Progenitor cell of endocrine pancreas (in vitro differentiated cells): ENCODE measurements at regions not wholly inside any gene's neighbourhood (a gene's known extent, or its start where the extent isn't known, plus 50 kb on each side); places are given as distances from the start of the nearest gene placed in this dataset.

Experiments used
- DNase-seq: peaks from one replicate; pipeline ENCODE4 v3.0.0; 2021; ENCODE audit warnings: low spot score; ENCODE audit not compliant: unreplicated experiment
- H3K27ac Mint-ChIP-seq: 2 replicates; pipeline ENCODE4 v1.8.0; 2021; ENCODE audit warnings: mild to moderate bottlenecking, moderate library complexity, mixed read lengths
- H3K27me3 Mint-ChIP-seq: 2 replicates; pipeline ENCODE4 v1.8.0; 2021; ENCODE audit warnings: mixed read lengths
- H3K36me3 Mint-ChIP-seq: 2 replicates; pipeline ENCODE4 v1.8.0; 2022; ENCODE audit warnings: mixed read lengths; ENCODE audit not compliant: insufficient read depth
- H3K4me1 Mint-ChIP-seq: 2 replicates; pipeline ENCODE4 v1.8.0; 2021; ENCODE audit warnings: low read depth, mixed read lengths
- H3K4me3 Mint-ChIP-seq: 2 replicates; pipeline ENCODE4 v1.8.0; 2021; ENCODE audit warnings: low read depth, mild to moderate bottlenecking, moderate library complexity, mixed read lengths
- H3K9me3 Mint-ChIP-seq: 2 replicates; pipeline ENCODE4 v1.8.0; 2021; ENCODE audit warnings: low read depth, mixed read lengths
- TF ChIP-seq, protein P1 (sequence below): fragments of 200-600 bp; sonication (generic); IDR thresholded peaks from one replicate; pipeline ENCODE4 v1.5.0; 2021; ENCODE audit warnings: antibody characterized with exemption, mild to moderate bottlenecking; ENCODE audit not compliant: unreplicated experiment

- H3K4me1 Mint-ChIP-seq: no peaks in the 10 kb centered on the region
- no peak overlapping the region for H3K27ac Mint-ChIP-seq
- TF ChIP-seq, protein P1, sequence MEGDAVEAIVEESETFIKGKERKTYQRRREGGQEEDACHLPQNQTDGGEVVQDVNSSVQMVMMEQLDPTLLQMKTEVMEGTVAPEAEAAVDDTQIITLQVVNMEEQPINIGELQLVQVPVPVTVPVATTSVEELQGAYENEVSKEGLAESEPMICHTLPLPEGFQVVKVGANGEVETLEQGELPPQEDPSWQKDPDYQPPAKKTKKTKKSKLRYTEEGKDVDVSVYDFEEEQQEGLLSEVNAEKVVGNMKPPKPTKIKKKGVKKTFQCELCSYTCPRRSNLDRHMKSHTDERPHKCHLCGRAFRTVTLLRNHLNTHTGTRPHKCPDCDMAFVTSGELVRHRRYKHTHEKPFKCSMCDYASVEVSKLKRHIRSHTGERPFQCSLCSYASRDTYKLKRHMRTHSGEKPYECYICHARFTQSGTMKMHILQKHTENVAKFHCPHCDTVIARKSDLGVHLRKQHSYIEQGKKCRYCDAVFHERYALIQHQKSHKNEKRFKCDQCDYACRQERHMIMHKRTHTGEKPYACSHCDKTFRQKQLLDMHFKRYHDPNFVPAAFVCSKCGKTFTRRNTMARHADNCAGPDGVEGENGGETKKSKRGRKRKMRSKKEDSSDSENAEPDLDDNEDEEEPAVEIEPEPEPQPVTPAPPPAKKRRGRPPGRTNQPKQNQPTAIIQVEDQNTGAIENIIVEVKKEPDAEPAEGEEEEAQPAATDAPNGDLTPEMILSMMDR: no peak
- no peak overlapping the region for H3K4me3 Mint-ChIP-seq
- H3K27me3 Mint-ChIP-seq: no peaks in the 10 kb centered on the region
- peaks cover 22% of the 10 kb centered on the region for H3K9me3 Mint-ChIP-seq
- H3K36me3 Mint-ChIP-seq: no peaks in the 10 kb centered on the region
- no peak for DNase-seq
Observed at GRCh38 chr5:105702323-105702722, 1968.4 kb downstream of the EFNA5 start.

GRCh38 chr5:105696440-105696839 lies 1974.3 kb downstream of the EFNA5 start:
- Mint-ChIP-seq H3K36me3 (no peaks in the 10 kb centered on the region), H3K27ac (no peak overlapping the region), H3K4me1 (no peaks in the 10 kb centered on the region), H3K27me3 (no peaks in the 10 kb centered on the region), H3K9me3 (peaks cover 9% of the 10 kb centered on the region), H3K4me3 (no peak overlapping the region)
- DNase-seq: no peak
- TF ChIP-seq, protein P1: no peak

- H3K27ac Mint-ChIP-seq: no peak overlapping the region
- H3K4me3 Mint-ChIP-seq: no peak overlapping the region
- peaks cover 6% of the 10 kb centered on the region for H3K9me3 Mint-ChIP-seq
- H3K36me3 Mint-ChIP-seq: no peaks in the 10 kb centered on the region
- no peaks in the 10 kb centered on the region for H3K4me1 Mint-ChIP-seq
- no peak for DNase-seq
- TF ChIP-seq, protein P1: no peak
- no peaks in the 10 kb centered on the region for H3K27me3 Mint-ChIP-seq
Observed at GRCh38 chr5:105695941-105696340, 1974.8 kb downstream of the EFNA5 start.

DNA sequence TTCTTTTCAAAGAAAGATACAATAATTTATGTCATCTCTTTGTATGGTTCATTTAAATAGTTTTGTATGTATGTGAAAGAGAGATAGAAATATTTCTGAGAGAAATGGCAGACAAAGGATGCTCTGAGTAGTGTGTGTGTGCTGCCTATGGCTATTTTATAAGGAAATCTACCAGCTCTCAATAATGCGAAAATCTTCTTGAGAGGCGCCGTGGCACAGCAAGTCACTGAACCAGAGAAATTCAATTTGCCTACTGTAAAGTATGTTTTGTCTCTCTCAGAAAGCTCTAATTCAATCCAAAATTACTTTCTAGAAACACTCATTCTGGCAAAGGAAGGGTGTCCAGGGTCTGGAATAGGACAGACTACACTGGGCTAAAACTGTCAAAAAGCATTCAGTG lies 1981.1 kb downstream of the EFNA5 start:
- Mint-ChIP-seq H3K4me3 (no peak overlapping the region), H3K27me3 (no peaks in the 10 kb centered on the region), H3K9me3 (no peaks in the 10 kb centered on the region), H3K36me3 (no peaks in the 10 kb centered on the region), H3K4me1 (no peaks in the 10 kb centered on the region), H3K27ac (no peak overlapping the region)
- TF ChIP-seq, protein P1: no peak
- no peak for DNase-seq

DNA sequence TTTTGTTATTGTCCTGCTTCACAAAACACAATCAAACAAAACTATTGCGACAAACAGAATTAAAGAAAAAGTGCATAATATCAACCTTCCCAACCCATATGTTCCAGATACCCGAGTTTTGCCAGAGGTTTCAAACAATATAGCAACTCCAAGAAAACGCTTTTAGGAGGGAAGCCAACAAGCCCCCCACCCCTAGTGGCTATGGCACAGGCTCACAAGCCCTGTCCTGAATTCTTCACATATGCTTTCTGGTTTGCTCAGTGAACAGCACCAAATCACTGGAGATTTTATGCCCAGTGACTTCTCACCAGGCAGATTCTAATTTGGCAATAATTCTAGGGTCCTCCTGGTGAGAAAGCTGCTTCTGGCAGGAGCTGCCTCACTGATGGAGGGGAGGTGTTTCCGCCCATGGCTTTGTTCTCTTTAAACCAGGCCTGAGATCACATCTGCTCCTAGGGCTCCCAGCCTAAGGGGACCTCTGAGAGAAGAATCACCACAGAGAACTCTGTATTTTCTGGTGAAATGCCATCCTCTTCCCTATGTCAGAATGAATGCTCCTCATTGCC lies 1982.4 kb downstream of the EFNA5 start:
- Mint-ChIP-seq H3K4me3 (no peak overlapping the region), H3K27ac (no peak overlapping the region), H3K4me1 (no peaks in the 10 kb centered on the region), H3K27me3 (no peaks in the 10 kb centered on the region), H3K36me3 (no peaks in the 10 kb centered on the region), H3K9me3 (no peaks in the 10 kb centered on the region)
- TF ChIP-seq, protein P1: no peak
- DNase-seq: no peak
